NCI-H2081 treated with DMSO at 0.1 percent for 48 hours (cell line): ENCODE measurements at regions not wholly inside any gene's neighbourhood (a gene's known extent, or its start where the extent isn't known, plus 50 kb on each side); places are given as distances from the start of the nearest gene placed in this dataset.

Experiments
- DNase-seq: peaks from one replicate; lab custom pipeline; 2025; lab: John Stamatoyannopoulos, UW

DNA sequence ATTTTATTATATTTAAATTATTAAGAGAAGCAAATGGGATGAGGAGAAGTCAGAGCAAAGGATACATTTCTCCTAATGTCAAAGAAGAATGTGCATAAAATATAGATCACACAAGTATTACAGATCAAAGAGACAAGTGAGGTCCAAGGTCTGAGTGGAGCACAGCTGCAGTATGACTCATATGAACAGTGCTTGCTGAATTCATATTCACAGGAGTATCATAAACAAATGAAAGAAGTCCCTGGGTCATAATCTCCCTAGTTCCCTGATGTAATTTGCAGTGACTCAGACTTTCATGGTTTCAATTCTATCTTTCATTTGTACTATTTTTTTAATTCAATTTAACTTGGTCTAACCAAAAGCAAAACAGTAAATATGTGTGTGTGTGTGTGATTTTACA, 499.0 kb upstream of the CCDC179 start:
- DNase-seq, result no peak

DNA sequence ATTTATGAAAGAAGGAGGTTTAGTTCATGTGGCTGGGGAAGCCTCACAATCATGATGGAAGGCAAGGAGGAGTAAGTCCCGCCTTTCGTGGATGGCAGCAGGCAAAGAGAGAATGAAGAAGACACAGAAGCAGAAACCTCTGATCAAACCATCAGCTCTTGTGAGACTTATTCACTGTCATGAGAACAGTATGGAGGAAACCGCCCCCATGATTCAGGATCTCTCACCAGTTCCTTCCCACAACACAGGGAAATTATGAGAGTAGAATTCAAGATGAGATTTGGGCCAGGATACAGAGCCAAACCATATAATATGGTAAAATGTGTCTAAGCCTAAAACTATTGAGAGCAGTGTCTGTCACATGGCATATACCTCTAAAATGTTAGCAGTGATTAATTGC, 503.8 kb upstream of the CCDC179 start:
- no peak for DNase-seq

DNA sequence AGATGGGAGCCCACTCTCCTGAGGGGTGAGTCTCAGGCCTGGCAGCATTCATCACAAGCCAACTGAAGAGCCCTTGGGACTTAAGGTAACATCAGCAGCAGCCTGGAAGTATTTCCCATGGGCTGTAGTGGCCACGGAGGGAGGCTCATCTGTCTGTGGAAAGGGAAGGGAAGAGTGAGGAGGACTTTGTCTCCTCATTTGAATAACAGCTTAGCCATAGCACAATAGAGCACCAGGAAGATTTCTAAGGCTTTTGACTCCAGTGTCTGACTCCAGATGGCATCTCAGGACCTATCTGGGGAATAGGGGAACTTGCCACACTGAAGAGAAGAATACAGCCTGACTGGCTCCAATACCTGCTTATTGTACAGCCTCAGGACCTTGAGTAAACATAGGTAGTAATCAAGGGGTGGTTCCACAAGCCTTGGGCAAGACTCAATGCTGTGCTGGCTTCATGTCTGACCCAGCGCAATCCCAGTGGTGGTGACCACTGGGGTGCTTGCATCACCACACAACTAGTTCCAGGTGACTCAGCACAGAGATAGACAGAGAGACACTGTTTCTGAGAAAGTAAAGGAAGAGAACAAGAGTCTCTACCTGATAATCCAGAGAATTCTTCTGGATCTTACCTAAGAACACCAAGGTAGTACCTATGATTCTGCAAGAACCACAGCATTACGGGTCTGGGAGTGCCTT, 510.5 kb upstream of the CCDC179 start:
- no peak for DNase-seq

DNA sequence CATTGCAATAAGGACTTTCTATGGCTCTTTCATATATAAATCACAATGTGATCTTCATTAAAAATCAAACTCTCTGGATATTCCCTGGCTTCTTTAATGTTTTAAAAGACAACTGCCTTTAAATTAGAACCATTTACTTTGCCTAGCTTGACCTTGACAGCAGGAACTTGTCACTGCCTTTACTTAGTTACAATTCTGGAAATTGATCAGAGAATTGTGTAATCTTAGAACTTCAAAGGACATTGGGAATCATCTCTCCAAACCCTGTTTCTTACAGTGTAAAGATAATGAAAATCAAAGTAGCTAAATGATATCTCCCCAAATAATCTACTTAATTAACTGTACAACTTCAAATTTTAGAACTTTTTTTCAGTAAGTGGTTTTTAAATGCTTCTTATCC, 517.6 kb upstream of the CCDC179 start:
- no peak for DNase-seq

DNA sequence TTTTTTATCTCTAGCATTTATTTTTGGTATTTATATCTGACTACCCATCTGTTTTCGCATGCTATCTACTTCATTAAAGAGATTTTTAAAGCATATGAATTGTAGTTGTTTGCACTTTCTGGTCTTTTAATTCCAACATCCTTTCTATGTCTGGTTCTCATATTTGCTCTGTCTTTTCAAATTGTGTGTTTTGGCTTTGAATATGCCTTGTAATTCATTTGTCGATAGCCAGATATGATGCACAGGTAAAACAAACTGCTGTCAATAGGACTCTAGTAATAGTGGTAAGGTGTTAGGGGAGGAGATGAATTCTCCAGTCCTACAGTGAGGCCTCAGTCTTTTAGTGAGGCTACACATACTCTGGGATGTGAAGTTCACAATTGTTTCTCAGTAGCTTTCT, 530.8 kb upstream of the CCDC179 start:
- no peak for DNase-seq

DNA sequence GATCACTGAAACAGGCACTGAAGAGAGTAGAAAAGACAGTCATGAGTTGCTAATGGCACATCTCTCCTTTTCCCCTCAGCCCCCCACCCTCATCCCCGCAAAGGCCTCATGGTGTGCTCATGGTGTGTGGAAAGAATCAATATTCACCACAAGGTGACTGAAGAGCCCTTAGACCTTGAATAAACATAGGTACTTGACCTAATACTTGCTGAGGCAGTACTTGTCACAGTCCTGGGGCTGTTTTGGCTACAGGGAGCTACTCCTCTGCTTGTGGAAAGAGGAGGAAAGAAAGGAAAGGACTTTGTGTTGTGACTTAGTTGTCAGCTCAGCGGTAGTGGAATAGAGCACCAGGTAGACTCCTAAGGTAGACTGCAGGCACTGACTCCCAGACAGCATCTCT, 537.8 kb upstream of the CCDC179 start:
- no peak for DNase-seq

DNA sequence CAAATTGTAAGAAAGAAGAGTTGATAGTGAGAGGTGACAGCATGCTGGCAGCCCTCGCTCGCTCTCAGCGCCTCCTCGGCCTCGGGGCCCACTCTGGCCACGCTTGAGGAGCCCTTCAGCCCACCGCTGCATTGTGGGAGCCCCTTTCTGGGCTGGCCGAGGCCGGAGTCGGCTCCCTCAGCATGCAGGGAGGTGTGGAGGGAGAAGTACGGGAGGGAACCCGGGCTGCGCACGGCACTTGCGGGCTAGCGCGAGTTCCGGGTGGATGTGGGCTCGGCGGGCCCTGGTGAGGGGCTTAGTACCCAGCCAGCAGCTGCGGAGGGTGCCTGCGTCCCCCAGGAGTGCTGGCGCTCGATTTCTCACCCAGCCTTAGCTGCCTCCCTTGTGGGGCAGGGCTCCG, 539.7 kb upstream of the CCDC179 start:
- DNase-seq, result no peak

DNA sequence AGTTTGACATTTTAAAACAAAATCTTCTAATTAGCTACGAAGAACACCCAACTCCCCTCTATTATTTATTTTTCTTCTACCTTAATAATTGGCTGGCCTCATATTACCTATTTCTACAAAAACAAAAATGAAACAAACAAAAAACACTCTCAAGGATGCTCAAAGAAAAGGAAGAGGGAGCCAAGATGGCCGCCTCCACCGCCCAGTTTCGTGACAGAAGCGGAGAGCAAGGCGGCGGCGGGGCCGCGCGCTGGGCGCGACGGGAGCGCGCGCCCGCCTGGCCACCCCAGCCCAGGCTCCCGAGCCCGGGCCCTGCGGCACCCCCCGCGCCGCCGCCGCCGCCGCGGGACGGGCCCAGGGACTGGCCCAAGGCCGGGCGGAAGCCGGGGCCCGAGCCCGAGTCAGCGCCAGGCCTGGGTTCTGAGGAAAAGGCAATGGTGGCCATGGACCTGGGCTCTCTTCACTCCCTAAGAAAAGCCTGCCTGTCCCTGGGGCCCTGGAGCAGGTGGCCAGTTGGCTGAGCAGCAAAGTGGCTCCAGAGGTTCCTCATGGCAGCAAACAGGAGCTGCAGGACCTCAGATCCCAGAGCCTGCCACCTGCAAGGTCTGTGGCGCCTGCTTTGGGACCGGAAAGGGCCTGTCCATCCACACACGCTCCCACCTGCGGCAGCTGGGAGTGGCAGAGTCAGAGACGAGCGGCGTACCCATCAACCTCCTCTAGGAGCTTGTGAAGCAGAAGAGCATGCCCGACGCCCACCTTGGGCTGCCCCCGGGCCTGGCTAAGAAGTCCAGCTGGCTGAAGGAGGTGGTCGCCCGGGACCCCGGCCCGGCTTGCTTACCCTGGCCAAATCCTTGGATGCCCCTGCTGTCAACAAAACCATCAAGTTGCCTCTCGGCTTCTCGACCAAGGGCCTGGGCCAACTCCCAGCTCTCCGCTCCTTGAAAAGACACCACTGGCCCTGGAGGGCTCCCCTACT, 543.2 kb upstream of the CCDC179 start:
- no peak for DNase-seq

DNA sequence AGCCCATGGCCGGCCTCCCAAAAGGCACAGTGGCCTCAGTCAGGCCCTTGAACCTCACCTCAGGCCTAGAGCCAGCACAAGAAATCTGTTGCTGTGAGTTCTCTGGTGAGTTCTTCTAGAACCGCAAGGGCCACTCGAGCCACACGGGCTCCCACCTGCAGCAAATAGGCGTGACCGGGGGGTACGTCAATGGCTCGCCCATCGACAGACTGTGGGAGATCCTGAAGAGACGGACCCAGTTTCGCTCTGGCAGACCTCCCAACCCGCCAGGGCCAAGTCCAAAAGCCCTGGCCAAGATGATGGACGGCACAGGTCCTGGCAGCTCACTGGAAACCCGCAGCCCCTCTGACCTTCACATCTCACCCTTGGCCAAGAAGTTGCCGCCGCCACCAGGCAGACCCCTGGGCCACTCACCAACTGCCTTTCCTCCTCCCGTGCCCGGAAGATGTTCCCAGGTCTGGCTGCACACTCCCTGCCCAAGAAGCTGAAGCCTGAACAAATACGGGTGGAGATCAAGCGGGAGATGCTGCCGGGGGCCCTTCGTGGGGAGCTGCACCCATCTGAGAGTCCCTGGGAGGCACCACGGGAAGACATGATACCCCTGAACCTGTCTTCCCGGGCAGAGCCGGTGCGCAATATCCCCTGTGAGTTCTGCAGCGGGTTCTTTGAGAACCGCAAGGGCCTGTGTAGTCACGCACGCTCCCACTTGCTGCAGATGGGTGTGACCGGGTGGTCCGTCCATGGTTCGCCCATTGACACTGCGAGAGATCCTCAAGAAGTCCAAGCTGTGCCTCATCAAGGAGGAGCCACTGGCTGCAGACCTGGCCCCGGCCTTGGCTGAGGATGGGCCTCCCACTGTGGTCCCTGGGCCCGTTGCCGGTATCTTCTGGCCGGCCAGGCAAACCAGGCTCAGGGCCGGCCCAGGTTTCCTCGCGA, 544.2 kb upstream of the CCDC179 start:
- DNase-seq, result no peak

DNA sequence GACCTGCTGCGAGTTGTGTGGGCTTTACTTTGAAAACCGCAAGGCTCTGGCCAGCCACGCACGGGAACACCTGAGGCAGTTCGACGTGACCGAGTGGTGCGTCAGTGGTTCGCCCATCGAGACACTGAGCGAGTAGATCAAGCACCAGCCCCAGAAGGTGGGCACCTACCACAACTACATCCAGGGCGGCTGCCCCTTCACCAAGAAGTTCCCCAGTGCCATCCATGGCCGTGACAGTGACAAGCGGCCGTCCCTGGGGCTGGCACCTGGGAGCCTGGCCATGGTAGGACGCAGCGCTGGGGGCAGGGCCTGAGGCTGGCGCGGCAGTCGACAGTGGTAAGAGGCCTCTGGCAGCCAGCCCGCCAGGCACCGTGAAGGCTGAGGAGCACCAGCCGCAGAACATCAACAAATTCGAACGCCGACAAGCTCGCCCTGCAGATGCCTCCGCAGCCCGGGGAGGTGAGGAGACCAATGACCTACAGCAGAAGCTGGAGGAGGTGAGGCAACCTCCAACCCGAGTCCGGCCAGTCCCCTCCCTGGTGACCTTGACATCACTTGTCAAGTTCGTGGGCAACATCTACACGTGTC, 545.2 kb upstream of the CCDC179 start:
- no peak for DNase-seq

DNA sequence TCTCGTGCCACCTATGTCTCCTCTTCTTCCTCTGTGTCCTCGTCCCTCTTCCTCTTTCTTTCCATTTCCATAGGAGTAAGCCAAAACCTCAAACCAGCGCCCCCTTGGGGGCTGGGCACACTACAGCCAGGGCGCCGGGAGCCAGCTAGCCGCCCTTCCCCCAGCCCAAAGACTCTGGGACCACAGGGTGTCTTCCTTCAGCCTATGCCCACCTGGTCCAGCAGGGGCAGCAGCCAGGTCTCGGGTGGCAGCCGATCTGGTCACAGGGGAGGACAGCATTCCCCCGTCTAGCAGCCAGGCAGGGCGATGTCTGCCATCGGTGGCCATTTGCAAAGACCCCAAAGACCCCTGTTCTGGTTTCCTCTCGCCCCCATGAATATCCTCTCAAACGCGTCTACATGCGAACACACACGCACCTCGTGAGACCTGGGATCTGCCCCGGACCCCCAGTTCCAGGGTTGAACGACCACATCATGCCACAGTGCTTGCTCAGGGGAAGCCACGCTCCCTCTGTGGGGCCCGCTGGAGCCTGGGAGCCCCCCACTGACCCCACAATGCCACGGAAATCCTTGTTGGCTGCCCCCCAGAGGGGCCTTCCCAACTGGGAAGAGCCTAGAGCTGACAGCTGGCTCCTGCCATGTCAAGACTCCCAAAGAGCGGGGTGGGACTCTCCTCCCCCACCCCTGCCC, 546.0 kb upstream of the CCDC179 start:
- DNase-seq, result no peak

DNA sequence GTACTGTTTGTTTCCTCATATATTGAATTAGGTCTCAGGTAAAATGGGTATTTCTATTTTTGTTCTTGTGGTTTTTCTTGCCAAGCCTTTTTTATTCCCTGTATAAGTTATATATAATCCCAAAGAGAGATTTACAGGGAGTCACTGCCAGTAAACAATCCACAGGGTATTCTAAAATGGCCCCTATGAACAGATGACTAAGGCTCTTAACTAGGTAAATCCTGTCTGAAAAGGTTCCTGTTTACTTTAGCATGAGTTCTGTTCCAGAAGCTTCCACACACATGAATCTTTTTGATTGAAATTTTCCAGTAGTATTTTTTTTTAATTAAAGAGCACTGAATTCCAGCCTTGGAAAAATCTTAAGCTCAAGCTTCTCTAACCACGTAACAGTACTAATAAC, 552.8 kb upstream of the CCDC179 start:
- DNase-seq, result no peak

DNA sequence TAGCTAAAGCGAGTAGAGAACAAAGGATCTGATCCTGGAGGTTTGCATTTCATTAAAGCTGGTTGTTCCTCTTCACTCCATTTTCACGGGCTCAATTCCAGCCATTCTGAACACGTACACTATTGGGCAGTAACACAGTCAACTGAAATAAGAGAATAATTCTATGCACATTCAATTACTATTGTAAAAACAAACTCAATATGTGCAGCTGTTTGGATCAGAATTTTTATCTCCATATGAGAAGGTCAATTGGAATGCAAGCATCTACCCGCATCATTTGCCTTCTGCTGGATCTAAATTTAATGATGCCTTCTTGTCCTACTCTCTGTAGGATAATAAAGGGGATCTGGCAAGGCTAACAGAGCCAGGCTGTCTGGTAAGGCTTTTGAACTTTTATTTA, 562.8 kb upstream of the CCDC179 start:
- no peak for DNase-seq

DNA sequence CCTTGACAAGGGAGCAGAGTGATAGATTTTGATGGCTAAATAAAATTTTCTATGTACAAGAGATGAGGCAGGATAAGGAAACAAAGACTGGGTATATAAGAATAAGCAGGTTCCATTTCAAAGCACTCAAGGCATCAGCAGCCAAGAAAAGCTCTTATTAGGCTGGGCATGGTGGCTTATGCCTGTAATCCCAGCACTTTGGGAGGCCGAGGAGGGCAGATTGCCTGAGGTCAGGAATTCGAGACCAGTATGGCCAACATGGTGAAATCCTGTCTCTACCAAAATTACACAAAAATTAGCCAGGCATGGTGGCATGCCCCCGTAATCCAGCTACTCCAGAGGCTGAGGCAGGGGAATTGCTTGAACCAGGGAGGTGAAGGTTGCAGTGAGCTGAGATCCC, 563.4 kb upstream of the CCDC179 start:
- no peak for DNase-seq

DNA sequence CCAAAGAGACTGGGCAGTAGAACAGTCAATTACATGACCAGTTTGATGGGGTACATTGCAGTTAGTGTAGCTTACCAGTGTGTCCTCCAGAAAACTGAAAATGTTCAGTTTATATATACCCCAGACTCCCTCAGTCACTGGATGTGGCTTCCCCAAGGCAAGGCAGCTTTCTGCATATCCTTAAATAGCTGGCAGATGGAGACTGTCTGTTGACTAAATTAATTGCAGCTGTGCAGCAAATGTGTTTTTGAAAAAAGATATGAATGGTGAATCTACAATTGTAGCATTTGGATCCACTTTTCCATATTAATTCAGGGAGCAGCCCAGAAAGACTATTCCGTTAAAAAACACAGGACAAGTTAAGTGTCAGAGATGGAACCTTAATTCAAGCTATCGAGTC, 565.1 kb upstream of the CCDC179 start:
- no peak for DNase-seq

DNA sequence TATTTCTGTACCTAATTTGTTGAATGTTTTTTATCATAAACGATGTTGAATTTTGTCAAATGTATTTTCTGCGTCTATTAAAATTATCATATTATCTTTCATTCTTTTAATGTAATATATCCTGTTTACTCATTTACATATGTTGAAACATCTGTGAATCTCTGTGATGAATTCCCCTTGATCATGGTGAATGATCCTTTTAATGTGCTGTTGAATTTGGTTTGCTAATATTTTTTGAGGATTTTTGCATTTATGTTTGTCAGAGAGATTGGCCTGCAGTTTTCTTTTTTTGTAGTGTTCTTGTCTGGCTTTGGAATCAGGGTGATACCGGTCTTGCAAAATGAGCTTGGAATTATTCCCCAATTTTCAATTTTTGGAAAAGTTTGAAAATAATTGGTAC, 569.3 kb upstream of the CCDC179 start:
- DNase-seq, result no peak

DNA sequence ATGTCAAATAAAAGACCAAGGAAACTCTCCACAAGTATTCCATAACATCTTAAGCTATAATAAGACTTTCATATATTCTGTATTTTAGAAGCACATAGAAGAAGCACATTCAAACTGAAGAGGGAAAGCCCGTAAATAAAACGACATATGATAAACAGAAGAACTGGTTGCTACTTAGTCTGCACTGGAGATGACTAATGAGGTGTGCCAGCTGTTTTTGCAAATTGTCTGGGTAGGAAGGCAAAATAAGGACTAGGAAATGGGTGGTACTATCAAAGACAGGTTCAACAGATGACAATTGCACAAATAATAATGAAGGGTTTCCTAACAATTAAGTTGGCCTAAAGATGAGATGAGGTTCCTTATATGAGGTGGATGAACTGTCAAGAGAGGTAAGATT, 593.2 kb upstream of the CCDC179 start:
- no peak for DNase-seq

DNA sequence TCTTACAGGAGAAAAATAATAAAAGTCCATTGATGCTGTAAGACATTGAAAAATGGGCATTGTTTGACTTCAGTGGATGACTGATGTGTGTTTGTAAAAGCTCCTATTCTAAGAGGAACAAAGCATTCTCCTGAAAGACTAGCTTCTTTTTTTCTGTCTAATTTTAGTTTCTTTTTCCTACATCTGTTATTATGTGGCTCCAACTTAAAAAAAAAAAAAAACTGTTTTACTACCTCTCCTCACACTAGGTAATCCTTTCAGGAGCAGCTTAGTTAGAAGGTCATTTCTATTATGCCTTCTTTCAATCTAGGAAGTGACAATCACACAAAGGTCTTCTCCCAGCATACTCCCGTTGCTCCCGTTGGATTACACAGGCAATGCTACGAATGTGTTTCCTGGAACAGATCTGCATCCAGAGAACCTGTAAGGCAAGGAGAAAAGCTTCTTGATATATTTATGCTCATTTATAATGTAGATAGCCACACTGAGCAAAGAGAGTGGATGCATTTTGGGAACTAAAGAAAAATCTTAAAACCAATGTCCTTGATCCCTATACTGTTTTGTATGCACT, 595.1 kb upstream of the CCDC179 start:
- DNase-seq, result no peak

DNA sequence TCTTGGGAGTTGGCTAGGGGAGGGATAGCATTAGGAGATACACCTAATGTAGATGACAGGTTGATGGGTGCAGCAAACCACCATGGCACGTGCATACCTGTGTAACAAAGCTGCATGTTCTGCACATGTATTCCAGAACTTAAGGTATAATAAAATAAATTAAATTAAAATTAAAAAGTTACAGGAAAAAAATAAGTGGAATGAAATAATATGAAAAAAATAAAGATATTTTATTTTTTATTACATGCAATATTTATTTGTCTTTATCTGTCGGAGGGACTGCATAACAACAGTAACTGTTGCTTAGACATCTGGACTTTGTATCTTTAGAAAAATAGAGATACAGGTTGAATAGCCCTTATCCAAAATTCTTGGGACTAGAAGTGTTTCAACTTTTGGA, 597.4 kb upstream of the CCDC179 start:
- no peak for DNase-seq

DNA sequence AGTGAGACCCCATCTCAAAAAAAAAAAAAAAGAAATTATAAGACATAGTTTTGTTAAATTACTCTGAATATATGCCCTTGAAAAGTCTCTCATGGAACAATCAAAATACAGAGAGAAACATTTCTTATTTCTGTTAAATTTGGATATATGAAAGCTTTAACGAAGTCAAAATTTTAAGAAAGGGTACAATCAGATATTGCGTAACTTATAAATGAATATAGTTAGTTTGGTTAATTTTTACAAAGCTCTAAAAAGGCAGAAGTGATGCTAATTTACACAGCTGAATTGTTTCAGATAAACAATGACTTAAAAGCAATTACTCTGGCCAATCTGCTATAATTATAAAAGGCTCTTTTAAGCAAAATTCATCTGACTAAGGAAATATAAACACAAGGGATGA, 611.6 kb upstream of the CCDC179 start:
- no peak for DNase-seq

DNA sequence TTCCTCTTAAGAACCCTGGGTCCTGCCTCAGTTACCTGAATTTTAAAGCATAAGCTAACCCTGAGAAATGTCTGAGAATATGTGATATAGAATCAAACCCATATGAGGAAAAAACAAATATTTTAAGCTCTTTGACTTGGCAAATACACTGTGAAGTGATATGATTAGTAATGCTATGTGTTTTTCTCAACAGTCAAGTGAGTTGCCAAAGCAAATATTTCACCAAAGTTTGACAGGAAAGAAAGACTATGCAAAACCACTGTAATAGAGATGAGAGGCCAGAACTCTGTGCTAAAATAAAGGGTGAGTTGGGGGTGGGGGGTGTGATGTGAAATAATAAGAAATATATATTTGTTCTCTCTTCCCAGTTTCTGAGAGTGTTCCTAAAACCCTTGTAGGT, 613.5 kb upstream of the CCDC179 start:
- DNase-seq, result no peak
